ENCODE measurements at regions not wholly inside any gene's neighbourhood (a gene's known extent, or its start where the extent isn't known, plus 50 kb on each side); places are given as distances from the start of the nearest gene placed in this dataset.

- no peak for DNase-seq (ENCODE audit: low read depth)
Observed at GRCh38 chr15:47997195-47998080, 123.4 kb upstream of the SLC24A5 start.

GRCh38 chr15:47998619-47999019, 122.2 kb upstream of the SLC24A5 start:
- no peak for DNase-seq (ENCODE audit: low read depth)

GRCh38 chr15:48001393-48002039, 119.3 kb upstream of the SLC24A5 start:
- no peak for DNase-seq (ENCODE audit: low read depth)

GRCh38 chr15:48002767-48003166, 118.0 kb upstream of the SLC24A5 start:
- DNase-seq (ENCODE audit: low read depth), result no peak

GRCh38 chr15:48003441-48003840, 117.3 kb upstream of the SLC24A5 start:
- DNase-seq (ENCODE audit: low read depth), result no peak

GRCh38 chr15:48005077-48005476, 115.7 kb upstream of the SLC24A5 start:
- DNase-seq (ENCODE audit: low read depth), result no peak

GRCh38 chr15:48006031-48006511, 114.7 kb upstream of the SLC24A5 start:
- peak; percentile 97 for DNase-seq (ENCODE audit: low read depth)

- DNase-seq (ENCODE audit: low read depth), result peak; percentile 64
Observed at GRCh38 chr15:48010316-48010715, 110.5 kb upstream of the SLC24A5 start.

GRCh38 chr15:48012191-48012590, 108.6 kb upstream of the SLC24A5 start:
- peak; percentile 55 for DNase-seq (ENCODE audit: low read depth)

GRCh38 chr15:48016865-48017264, 103.9 kb upstream of the SLC24A5 start:
- no peak for DNase-seq (ENCODE audit: low read depth)

GRCh38 chr15:48017747-48018146, 103.0 kb upstream of the SLC24A5 start:
- no peak for DNase-seq (ENCODE audit: low read depth)

GRCh38 chr15:48020166-48020565, 100.6 kb upstream of the SLC24A5 start:
- no peak for DNase-seq (ENCODE audit: low read depth)

- peak; percentile 52 for DNase-seq (ENCODE audit: low read depth)
Observed at GRCh38 chr15:48021336-48022086, 99.3 kb upstream of the SLC24A5 start.

- DNase-seq (ENCODE audit: low read depth), result no peak
Observed at GRCh38 chr15:48025118-48025517, 95.7 kb upstream of the SLC24A5 start.

- DNase-seq (ENCODE audit: low read depth), result no peak
Observed at GRCh38 chr15:48028712-48029111, 92.1 kb upstream of the SLC24A5 start.

GRCh38 chr15:48029642-48030041, 91.1 kb upstream of the SLC24A5 start:
- DNase-seq (ENCODE audit: low read depth), result no peak

- DNase-seq (ENCODE audit: low read depth), result no peak
Observed at GRCh38 chr15:48031466-48031865, 89.3 kb upstream of the SLC24A5 start.

- no peak for DNase-seq (ENCODE audit: low read depth)
Observed at GRCh38 chr15:48031973-48032372, 88.8 kb upstream of the SLC24A5 start.

GRCh38 chr15:48032911-48033310, 87.9 kb upstream of the SLC24A5 start:
- no peak for DNase-seq (ENCODE audit: low read depth)

GRCh38 chr15:48038221-48038620, 82.6 kb upstream of the SLC24A5 start:
- DNase-seq (ENCODE audit: low read depth), result no peak

- peak; percentile 67 for DNase-seq (ENCODE audit: low read depth)
Observed at GRCh38 chr15:48040166-48040817, 80.5 kb upstream of the SLC24A5 start.

- no peak for DNase-seq (ENCODE audit: low read depth)
Observed at GRCh38 chr15:48041454-48041853, 79.3 kb upstream of the SLC24A5 start.
